Tibial nerve (tissue), 3 donors: ENCODE measurements at regions not wholly inside any gene's neighbourhood (a gene's known extent, or its start where the extent isn't known, plus 50 kb on each side); places are given as distances from the start of the nearest gene placed in this dataset.

ENCODE experiments used
- POLR2A ChIP-seq, 2 donors: fragments of 450-650 bp; IDR thresholded peaks; one replicate each; pipeline ENCODE4 v1.6.1; 2017; ENCODE audit warnings: antibody characterized with exemption in 2 of 2, mild to moderate bottlenecking in 2 of 2, moderate library complexity in 2 of 2
- TF ChIP-seq, protein P1 (sequence below), 5 experiments: fragments of 200-600 bp in 3 of 5; fragments of 450-650 bp in 2 of 5; sonication (generic) in 3 of 5; IDR thresholded peaks; one replicate each; pipeline ENCODE4 v1.5.1; 2016 to 2019; ENCODE audit warnings: antibody characterized with exemption in 5 of 5, mild to moderate bottlenecking in 3 of 5, moderate library complexity in 2 of 5

DNA sequence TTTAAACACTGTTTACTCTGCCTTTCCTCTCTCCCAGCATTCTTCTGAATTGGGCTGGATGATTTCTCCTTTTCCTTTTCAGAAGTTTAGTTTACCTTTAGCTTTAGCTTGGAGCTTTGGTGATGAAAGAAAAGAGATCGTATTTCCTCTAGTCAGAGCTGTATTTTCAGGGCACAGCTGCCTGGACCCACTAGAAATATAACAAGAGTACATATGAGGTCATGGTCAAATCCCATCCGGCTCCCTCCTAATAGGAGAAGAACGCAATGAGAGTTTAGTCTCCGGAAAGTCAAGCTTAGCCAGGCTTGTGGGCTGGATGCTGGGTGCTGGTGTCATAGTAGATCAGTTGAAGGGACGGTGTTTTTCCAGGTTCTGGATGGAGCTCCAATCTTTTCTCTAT lies 177.1 kb upstream of the PFN2 start:
- TF ChIP-seq, protein P1, sequence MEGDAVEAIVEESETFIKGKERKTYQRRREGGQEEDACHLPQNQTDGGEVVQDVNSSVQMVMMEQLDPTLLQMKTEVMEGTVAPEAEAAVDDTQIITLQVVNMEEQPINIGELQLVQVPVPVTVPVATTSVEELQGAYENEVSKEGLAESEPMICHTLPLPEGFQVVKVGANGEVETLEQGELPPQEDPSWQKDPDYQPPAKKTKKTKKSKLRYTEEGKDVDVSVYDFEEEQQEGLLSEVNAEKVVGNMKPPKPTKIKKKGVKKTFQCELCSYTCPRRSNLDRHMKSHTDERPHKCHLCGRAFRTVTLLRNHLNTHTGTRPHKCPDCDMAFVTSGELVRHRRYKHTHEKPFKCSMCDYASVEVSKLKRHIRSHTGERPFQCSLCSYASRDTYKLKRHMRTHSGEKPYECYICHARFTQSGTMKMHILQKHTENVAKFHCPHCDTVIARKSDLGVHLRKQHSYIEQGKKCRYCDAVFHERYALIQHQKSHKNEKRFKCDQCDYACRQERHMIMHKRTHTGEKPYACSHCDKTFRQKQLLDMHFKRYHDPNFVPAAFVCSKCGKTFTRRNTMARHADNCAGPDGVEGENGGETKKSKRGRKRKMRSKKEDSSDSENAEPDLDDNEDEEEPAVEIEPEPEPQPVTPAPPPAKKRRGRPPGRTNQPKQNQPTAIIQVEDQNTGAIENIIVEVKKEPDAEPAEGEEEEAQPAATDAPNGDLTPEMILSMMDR (IDR thresholded peaks at IDR 0.05) = no peak
- TF ChIP-seq POLR2A (IDR thresholded peaks at IDR 0.05) = no peak
